ENCODE measurements at regions not wholly inside any gene's neighbourhood (a gene's known extent, or its start where the extent isn't known, plus 50 kb on each side); places are given as distances from the start of the nearest gene placed in this dataset.

- H3K36me3 Mint-ChIP-seq, result peaks cover 6% of the 10 kb centered on the region
- DNase-seq (ENCODE audit: low spot score), result no peak
- no peaks in the 10 kb centered on the region for H3K4me1 Mint-ChIP-seq (ENCODE audit: low read depth in 2 of 2)
- H3K4me3 Mint-ChIP-seq, result no peak overlapping the region
- H3K9me3 Mint-ChIP-seq, result peaks cover 19% of the 10 kb centered on the region
- H3K27ac Mint-ChIP-seq, result no peak overlapping the region
- H3K27me3 Mint-ChIP-seq, result no peaks in the 10 kb centered on the region
- ATAC-seq, result no peak
These were observed 499.0 kb downstream of the RWDD3 start for GRCh38 chr1:95733031-95733430.

- no peaks in the 10 kb centered on the region for H3K27me3 Mint-ChIP-seq
- DNase-seq (ENCODE audit: low spot score) (no peak), ATAC-seq (no peak)
- H3K9me3 Mint-ChIP-seq, result peaks cover 18% of the 10 kb centered on the region
- no peaks in the 10 kb centered on the region for H3K4me1 Mint-ChIP-seq (ENCODE audit: low read depth in 2 of 2)
- H3K36me3 Mint-ChIP-seq, result peaks cover 6% of the 10 kb centered on the region
- no peak overlapping the region for H3K4me3 Mint-ChIP-seq
- H3K27ac Mint-ChIP-seq, result no peak overlapping the region
These were observed 499.7 kb downstream of the RWDD3 start for GRCh38 chr1:95733671-95734070.

- Mint-ChIP-seq H3K4me1 (ENCODE audit: low read depth in 2 of 2) (no peaks in the 10 kb centered on the region), H3K27ac (no peak overlapping the region), H3K36me3 (peaks cover 6% of the 10 kb centered on the region), H3K9me3 (peaks cover 18% of the 10 kb centered on the region), H3K4me3 (no peak overlapping the region), H3K27me3 (no peaks in the 10 kb centered on the region)
- ATAC-seq (no peak), DNase-seq (ENCODE audit: low spot score) (no peak)
These were observed 500.6 kb downstream of the RWDD3 start for GRCh38 chr1:95734560-95734959.

- Mint-ChIP-seq H3K36me3 (peaks cover 4% of the 10 kb centered on the region), H3K27me3 (no peaks in the 10 kb centered on the region), H3K4me3 (no peak overlapping the region), H3K27ac (no peak overlapping the region), H3K4me1 (ENCODE audit: low read depth in 2 of 2) (no peaks in the 10 kb centered on the region), H3K9me3 (peaks cover 26% of the 10 kb centered on the region)
- DNase-seq (ENCODE audit: low spot score) (no peak), ATAC-seq (no peak)
These were observed 508.6 kb downstream of the RWDD3 start for GRCh38 chr1:95742591-95743089.

GRCh38 chr1:95744731-95745130 is 510.7 kb downstream of the RWDD3 start:
- Mint-ChIP-seq H3K4me1 (ENCODE audit: low read depth in 2 of 2) (no peaks in the 10 kb centered on the region), H3K27ac (no peak overlapping the region), H3K27me3 (no peaks in the 10 kb centered on the region), H3K9me3 (peaks cover 26% of the 10 kb centered on the region), H3K36me3 (peaks cover 4% of the 10 kb centered on the region), H3K4me3 (no peak overlapping the region)
- no peak for ATAC-seq
- no peak for DNase-seq (ENCODE audit: low spot score)

GRCh38 chr1:95752515-95753381 is 518.7 kb downstream of the RWDD3 start:
- Mint-ChIP-seq H3K27ac (no peak overlapping the region), H3K9me3 (peaks cover 21% of the 10 kb centered on the region), H3K4me3 (no peak overlapping the region), H3K27me3 (no peaks in the 10 kb centered on the region), H3K36me3 (peaks cover 6% of the 10 kb centered on the region), H3K4me1 (ENCODE audit: low read depth in 2 of 2) (no peaks in the 10 kb centered on the region)
- DNase-seq (ENCODE audit: low spot score), result no peak
- ATAC-seq, result peak in 1 of 2 donors; percentile 33

GRCh38 chr1:95753382-95754016 is 519.5 kb downstream of the RWDD3 start:
- no peak for DNase-seq (ENCODE audit: low spot score)
- no peak overlapping the region for H3K4me3 Mint-ChIP-seq
- H3K4me1 Mint-ChIP-seq (ENCODE audit: low read depth in 2 of 2), result no peaks in the 10 kb centered on the region
- no peaks in the 10 kb centered on the region for H3K27me3 Mint-ChIP-seq
- H3K36me3 Mint-ChIP-seq, result peaks cover 6% of the 10 kb centered on the region
- H3K9me3 Mint-ChIP-seq, result peaks cover 21% of the 10 kb centered on the region
- no peak overlapping the region for H3K27ac Mint-ChIP-seq
- no peak for ATAC-seq

GRCh38 chr1:95754412-95754811 is 520.4 kb downstream of the RWDD3 start:
- H3K27me3 Mint-ChIP-seq, result no peaks in the 10 kb centered on the region
- no peak overlapping the region for H3K4me3 Mint-ChIP-seq
- no peak for ATAC-seq
- H3K9me3 Mint-ChIP-seq, result peaks cover 25% of the 10 kb centered on the region
- peaks cover 6% of the 10 kb centered on the region for H3K36me3 Mint-ChIP-seq
- no peaks in the 10 kb centered on the region for H3K4me1 Mint-ChIP-seq (ENCODE audit: low read depth in 2 of 2)
- DNase-seq (ENCODE audit: low spot score), result no peak
- H3K27ac Mint-ChIP-seq, result no peak overlapping the region

- Mint-ChIP-seq H3K27ac (no peak overlapping the region), H3K36me3 (no peaks in the 10 kb centered on the region), H3K4me3 (no peak overlapping the region), H3K9me3 (peaks cover 22% of the 10 kb centered on the region), H3K27me3 (no peaks in the 10 kb centered on the region), H3K4me1 (ENCODE audit: low read depth in 2 of 2) (no peaks in the 10 kb centered on the region)
- ATAC-seq (no peak), DNase-seq (ENCODE audit: low spot score) (no peak)
These were observed 532.0 kb downstream of the RWDD3 start for GRCh38 chr1:95766036-95766435.

- Mint-ChIP-seq H3K9me3 (peaks cover 22% of the 10 kb centered on the region), H3K4me1 (ENCODE audit: low read depth in 2 of 2) (no peaks in the 10 kb centered on the region), H3K27me3 (no peaks in the 10 kb centered on the region), H3K36me3 (no peaks in the 10 kb centered on the region), H3K4me3 (no peak overlapping the region), H3K27ac (no peak overlapping the region)
- no peak for ATAC-seq
- no peak for DNase-seq (ENCODE audit: low spot score)
These were observed 536.6 kb downstream of the RWDD3 start for GRCh38 chr1:95770581-95770980.

GRCh38 chr1:95778217-95778616 is 544.2 kb downstream of the RWDD3 start:
- Mint-ChIP-seq H3K27me3 (no peaks in the 10 kb centered on the region), H3K27ac (no peak overlapping the region), H3K4me1 (ENCODE audit: low read depth in 2 of 2) (no peaks in the 10 kb centered on the region), H3K4me3 (no peak overlapping the region), H3K9me3 (peaks cover 31% of the 10 kb centered on the region), H3K36me3 (peaks cover 6% of the 10 kb centered on the region)
- DNase-seq (ENCODE audit: low spot score), result no peak
- ATAC-seq, result no peak

GRCh38 chr1:95780836-95781235 is 546.8 kb downstream of the RWDD3 start:
- DNase-seq (ENCODE audit: low spot score), result no peak
- H3K27ac Mint-ChIP-seq, result no peak overlapping the region
- H3K4me3 Mint-ChIP-seq, result no peak overlapping the region
- no peak for ATAC-seq
- H3K27me3 Mint-ChIP-seq, result no peaks in the 10 kb centered on the region
- H3K9me3 Mint-ChIP-seq, result peaks cover 32% of the 10 kb centered on the region
- no peaks in the 10 kb centered on the region for H3K4me1 Mint-ChIP-seq (ENCODE audit: low read depth in 2 of 2)
- H3K36me3 Mint-ChIP-seq, result peaks cover 6% of the 10 kb centered on the region

- H3K4me1 Mint-ChIP-seq (ENCODE audit: low read depth in 2 of 2), result no peaks in the 10 kb centered on the region
- no peaks in the 10 kb centered on the region for H3K27me3 Mint-ChIP-seq
- H3K36me3 Mint-ChIP-seq, result peaks cover 10% of the 10 kb centered on the region
- H3K9me3 Mint-ChIP-seq, result peaks cover 13% of the 10 kb centered on the region
- DNase-seq (ENCODE audit: low spot score) (no peak), ATAC-seq (no peak)
- no peak overlapping the region for H3K27ac Mint-ChIP-seq
- no peak overlapping the region for H3K4me3 Mint-ChIP-seq
These were observed 556.1 kb downstream of the RWDD3 start for GRCh38 chr1:95790136-95790535.

GRCh38 chr1:95793893-95794292 is 559.9 kb downstream of the RWDD3 start:
- no peak for DNase-seq (ENCODE audit: low spot score)
- no peak for ATAC-seq
- Mint-ChIP-seq H3K36me3 (peaks cover 16% of the 10 kb centered on the region), H3K4me1 (ENCODE audit: low read depth in 2 of 2) (no peaks in the 10 kb centered on the region), H3K9me3 (peaks cover 18% of the 10 kb centered on the region), H3K4me3 (no peak overlapping the region), H3K27ac (no peak overlapping the region), H3K27me3 (no peaks in the 10 kb centered on the region)
